NB4 (cell line): ENCODE measurements at regions not wholly inside any gene's neighbourhood (a gene's known extent, or its start where the extent isn't known, plus 50 kb on each side); places are given as distances from the start of the nearest gene placed in this dataset.

Experiments used
- POLR2A ChIP-seq: IDR thresholded peaks from 2 replicates; pipeline ENCODE4 v1.6.1; 2011; ENCODE audit warnings: mild to moderate bottlenecking; ENCODE audit not compliant: insufficient read length; ENCODE audit errors: extremely low read depth
- TF ChIP-seq, protein P1 (sequence below): IDR thresholded peaks from one replicate; pipeline ENCODE4 v1.5.1; 2012; ENCODE audit warnings: low read depth, low read length

DNA sequence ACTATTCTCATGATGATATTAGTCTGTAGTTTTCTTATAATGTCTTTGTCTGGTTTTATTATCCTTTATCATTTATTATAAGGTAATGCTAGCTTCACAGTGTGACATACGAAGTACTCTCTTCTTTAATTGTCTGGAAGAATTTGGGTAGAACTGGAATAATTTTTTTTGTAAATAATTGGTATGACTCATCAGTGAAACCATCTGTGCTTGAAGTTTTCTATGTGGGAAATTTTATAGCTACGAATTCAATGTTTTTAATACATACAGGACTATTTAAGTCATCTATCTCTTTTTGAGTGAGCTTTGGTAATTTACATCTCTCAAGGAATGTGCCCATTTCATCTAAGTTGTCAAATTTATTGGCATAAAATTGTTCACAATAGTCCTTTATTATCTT, 86.3 kb downstream of the SOD2 start:
- TF ChIP-seq, protein P1, sequence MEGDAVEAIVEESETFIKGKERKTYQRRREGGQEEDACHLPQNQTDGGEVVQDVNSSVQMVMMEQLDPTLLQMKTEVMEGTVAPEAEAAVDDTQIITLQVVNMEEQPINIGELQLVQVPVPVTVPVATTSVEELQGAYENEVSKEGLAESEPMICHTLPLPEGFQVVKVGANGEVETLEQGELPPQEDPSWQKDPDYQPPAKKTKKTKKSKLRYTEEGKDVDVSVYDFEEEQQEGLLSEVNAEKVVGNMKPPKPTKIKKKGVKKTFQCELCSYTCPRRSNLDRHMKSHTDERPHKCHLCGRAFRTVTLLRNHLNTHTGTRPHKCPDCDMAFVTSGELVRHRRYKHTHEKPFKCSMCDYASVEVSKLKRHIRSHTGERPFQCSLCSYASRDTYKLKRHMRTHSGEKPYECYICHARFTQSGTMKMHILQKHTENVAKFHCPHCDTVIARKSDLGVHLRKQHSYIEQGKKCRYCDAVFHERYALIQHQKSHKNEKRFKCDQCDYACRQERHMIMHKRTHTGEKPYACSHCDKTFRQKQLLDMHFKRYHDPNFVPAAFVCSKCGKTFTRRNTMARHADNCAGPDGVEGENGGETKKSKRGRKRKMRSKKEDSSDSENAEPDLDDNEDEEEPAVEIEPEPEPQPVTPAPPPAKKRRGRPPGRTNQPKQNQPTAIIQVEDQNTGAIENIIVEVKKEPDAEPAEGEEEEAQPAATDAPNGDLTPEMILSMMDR = no peak
- no peak for TF ChIP-seq POLR2A
